ENCODE measurements at regions not wholly inside any gene's neighbourhood (a gene's known extent, or its start where the extent isn't known, plus 50 kb on each side); places are given as distances from the start of the nearest gene placed in this dataset.

GRCh38 chr1:68791800-68792199 is 294.9 kb upstream of the DEPDC1 start:
- no peak for TF ChIP-seq EZH2phosphoT487 (IDR thresholded peaks at IDR 0.05; ENCODE audit: insufficient read depth, low read depth)
- TF ChIP-seq EZH2 (IDR thresholded peaks at IDR 0.05; ENCODE audit: insufficient read depth, poor library complexity, severe bottlenecking), result no peak

All from GM23248 (cell line).